ENCODE measurements at regions not wholly inside any gene's neighbourhood (a gene's known extent, or its start where the extent isn't known, plus 50 kb on each side); places are given as distances from the start of the nearest gene placed in this dataset.

- intact Hi-C loops (cut with DNase I; ENCODE audit: low total_unique reads) (no loop called here), in situ Hi-C loops (cut with MboI; ENCODE audit: low pct_ligation_motif_present in 1 of 4, low pct_unique_long_range_greater_than_20kb in 1 of 4, low sequenced_read_pairs in 3 of 4) (no loop called here)
- no peaks in the 10 kb centered on the region for H3K27me3 ChIP-seq
- no peak overlapping the region for H3K4me3 ChIP-seq
- 53 to 79% methylated on average over 3 of the region's 3 CpGs for WGBS, 2 donors (ENCODE audit: low coverage in 1 of 2)
- no peak overlapping the region for H3K27ac ChIP-seq
- H3K4me1 ChIP-seq, result peaks cover 0 to 16% (median 5%) of the 10 kb centered on the region in 4 donors
- TF ChIP-seq POLR2AphosphoS5 (IDR thresholded peaks at IDR 0.05), result no peak
- no peak for TF ChIP-seq POLR2A (IDR thresholded peaks at IDR 0.05)
- TF ChIP-seq EP300 (IDR thresholded peaks at IDR 0.05; ENCODE audit: low read depth), result no peak
- TF ChIP-seq, protein P1, sequence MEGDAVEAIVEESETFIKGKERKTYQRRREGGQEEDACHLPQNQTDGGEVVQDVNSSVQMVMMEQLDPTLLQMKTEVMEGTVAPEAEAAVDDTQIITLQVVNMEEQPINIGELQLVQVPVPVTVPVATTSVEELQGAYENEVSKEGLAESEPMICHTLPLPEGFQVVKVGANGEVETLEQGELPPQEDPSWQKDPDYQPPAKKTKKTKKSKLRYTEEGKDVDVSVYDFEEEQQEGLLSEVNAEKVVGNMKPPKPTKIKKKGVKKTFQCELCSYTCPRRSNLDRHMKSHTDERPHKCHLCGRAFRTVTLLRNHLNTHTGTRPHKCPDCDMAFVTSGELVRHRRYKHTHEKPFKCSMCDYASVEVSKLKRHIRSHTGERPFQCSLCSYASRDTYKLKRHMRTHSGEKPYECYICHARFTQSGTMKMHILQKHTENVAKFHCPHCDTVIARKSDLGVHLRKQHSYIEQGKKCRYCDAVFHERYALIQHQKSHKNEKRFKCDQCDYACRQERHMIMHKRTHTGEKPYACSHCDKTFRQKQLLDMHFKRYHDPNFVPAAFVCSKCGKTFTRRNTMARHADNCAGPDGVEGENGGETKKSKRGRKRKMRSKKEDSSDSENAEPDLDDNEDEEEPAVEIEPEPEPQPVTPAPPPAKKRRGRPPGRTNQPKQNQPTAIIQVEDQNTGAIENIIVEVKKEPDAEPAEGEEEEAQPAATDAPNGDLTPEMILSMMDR (IDR thresholded peaks at IDR 0.05), result no peak
- H3K9me3 ChIP-seq, result no peaks in the 10 kb centered on the region
- no peak for DNase-seq
- no peaks in the 10 kb centered on the region for H3K36me3 ChIP-seq
Observed at GRCh38 chr6:148614602-148615001, 132.2 kb upstream of the UST start.

DNA sequence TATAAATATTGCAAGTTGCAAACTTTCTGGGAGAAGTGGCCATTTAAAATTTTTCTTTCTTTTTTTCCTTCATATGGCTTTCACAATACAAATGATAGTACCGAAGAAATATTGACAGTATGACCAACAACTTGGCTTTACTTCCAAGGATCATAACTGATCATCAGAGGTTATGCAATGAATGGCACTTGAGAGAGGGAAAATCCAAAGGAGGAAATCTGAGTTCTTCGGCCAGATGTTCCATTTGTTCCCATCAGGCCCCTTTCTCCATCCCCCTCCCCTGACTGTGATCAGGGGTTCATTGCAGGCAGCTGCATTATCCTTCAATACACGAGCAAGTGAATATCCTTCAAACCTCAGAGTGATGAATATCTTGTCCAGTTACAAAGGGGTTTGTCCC, 130.0 kb upstream of the UST start:
- WGBS, 2 donors (ENCODE audit: low coverage in 1 of 2), result 69 to 73% methylated on average over 2 to 3 of the region's 3 CpGs

DNA sequence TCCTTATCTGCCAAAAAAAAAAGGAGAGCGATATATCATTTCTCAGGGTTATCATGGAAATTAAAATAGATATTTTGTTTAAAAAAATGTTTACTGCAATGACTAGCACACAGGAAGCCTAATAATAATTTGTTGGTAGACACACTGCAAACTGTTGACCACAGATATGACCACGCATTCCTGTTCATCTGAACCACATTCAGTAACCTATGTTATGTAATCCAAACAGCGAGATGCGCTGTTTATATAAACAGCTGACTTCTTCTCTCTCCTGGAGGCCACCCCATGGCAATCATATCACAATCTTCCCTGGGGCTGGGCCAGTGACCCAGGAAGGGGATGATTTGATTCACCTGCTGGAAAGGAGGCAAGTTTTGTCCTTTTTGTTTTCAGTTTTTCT, 129.3 kb upstream of the UST start:
- H3K27me3 ChIP-seq, result no peaks in the 10 kb centered on the region
- 61 to 79% methylated on average over 4 of the region's 4 CpGs for WGBS, 2 donors (ENCODE audit: low coverage in 1 of 2)
- TF ChIP-seq POLR2AphosphoS5 (IDR thresholded peaks at IDR 0.05) (no peak), POLR2A (IDR thresholded peaks at IDR 0.05) (no peak)
- TF ChIP-seq, protein P1 (IDR thresholded peaks at IDR 0.05), result no peak
- in situ Hi-C loops (cut with MboI; ENCODE audit: low pct_ligation_motif_present in 1 of 4, low pct_unique_long_range_greater_than_20kb in 1 of 4, low sequenced_read_pairs in 3 of 4), result no loop called here
- H3K4me1 ChIP-seq, result no peaks in the 10 kb centered on the region
- no peak for DNase-seq
- no peak overlapping the region for H3K4me3 ChIP-seq
- no peaks in the 10 kb centered on the region for H3K36me3 ChIP-seq
- H3K27ac ChIP-seq, result no peak overlapping the region
- intact Hi-C loops (cut with DNase I; ENCODE audit: low total_unique reads), result no loop called here
- H3K9me3 ChIP-seq, result no peaks in the 10 kb centered on the region

More for the DNA sequence above, 130.0 kb upstream of the UST start:
- TF ChIP-seq, protein P1 (IDR thresholded peaks at IDR 0.05), result no peak
- no peak for TF ChIP-seq EP300 (IDR thresholded peaks at IDR 0.05; ENCODE audit: low read depth)
- no peak for TF ChIP-seq POLR2AphosphoS5 (IDR thresholded peaks at IDR 0.05)
- no peak for TF ChIP-seq POLR2A (IDR thresholded peaks at IDR 0.05)
- Histone ChIP-seq H3K27ac (no peak overlapping the region), H3K36me3 (no peaks in the 10 kb centered on the region), H3K27me3 (no peaks in the 10 kb centered on the region), H3K4me3 (no peak overlapping the region), H3K9me3 (no peaks in the 10 kb centered on the region), H3K4me1 (peaks cover 0 to 4% (median 0%) of the 10 kb centered on the region in 4 donors)
- intact Hi-C loops (cut with DNase I; ENCODE audit: low total_unique reads) (no loop called here), in situ Hi-C loops (cut with MboI; ENCODE audit: low pct_ligation_motif_present in 1 of 4, low pct_unique_long_range_greater_than_20kb in 1 of 4, low sequenced_read_pairs in 3 of 4) (no loop called here)
- no peak for DNase-seq

DNA sequence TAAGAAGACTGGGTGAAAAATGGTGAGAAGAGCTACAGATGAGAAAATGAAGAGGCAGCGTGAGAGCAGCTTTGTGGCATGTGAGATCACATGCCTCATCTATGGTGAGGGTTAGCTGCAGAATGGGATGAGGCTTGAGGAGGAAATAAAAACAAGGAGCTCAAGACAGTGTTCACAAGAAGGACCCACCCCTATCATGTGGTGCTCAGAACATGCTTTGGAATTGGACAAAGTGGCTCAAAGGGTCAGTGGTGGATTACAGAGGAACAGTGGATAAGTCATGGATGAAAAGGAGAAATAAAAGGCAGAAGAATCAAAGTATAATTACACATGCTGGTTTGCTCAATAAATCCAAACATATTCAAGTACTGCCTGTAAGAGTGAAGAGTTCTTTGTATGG, 126.9 kb upstream of the UST start:
- in situ Hi-C loops (cut with MboI; ENCODE audit: low pct_ligation_motif_present in 1 of 4, low pct_unique_long_range_greater_than_20kb in 1 of 4, low sequenced_read_pairs in 3 of 4) (no loop called here), intact Hi-C loops (cut with DNase I; ENCODE audit: low total_unique reads) (no loop called here)
- no peaks in the 10 kb centered on the region for H3K9me3 ChIP-seq
- H3K27ac ChIP-seq, result no peak overlapping the region
- no peak overlapping the region for H3K4me3 ChIP-seq
- H3K36me3 ChIP-seq, result no peaks in the 10 kb centered on the region
- H3K27me3 ChIP-seq, result no peaks in the 10 kb centered on the region
- DNase-seq, result no peak
- 100% methylated on average over 1 of the region's 1 CpG for WGBS, 2 donors (ENCODE audit: low coverage in 1 of 2)
- TF ChIP-seq POLR2AphosphoS5 (IDR thresholded peaks at IDR 0.05) (no peak), POLR2A (IDR thresholded peaks at IDR 0.05) (no peak), EP300 (IDR thresholded peaks at IDR 0.05; ENCODE audit: low read depth) (no peak)
- TF ChIP-seq, protein P1 (IDR thresholded peaks at IDR 0.05), result no peak
- no peaks in the 10 kb centered on the region for H3K4me1 ChIP-seq

All from transverse colon (tissue), 4 donors.